Prostate gland (tissue), 2 donors: ENCODE measurements at regions not wholly inside any gene's neighbourhood (a gene's known extent, or its start where the extent isn't known, plus 50 kb on each side); places are given as distances from the start of the nearest gene placed in this dataset.

ENCODE experiments used
- CTCF ChIP-seq, 4 experiments: fragments of 200-600 bp in 2 of 4; fragments of 450-650 bp in 2 of 4; sonication (generic) in 2 of 4; IDR thresholded peaks; 1 replicate in 3 of 4; 2 replicates in 1 of 4; pipeline ENCODE4 v1.5.1; 2016 to 2019; ENCODE audit warnings: antibody characterized with exemption in 4 of 4, mild to moderate bottlenecking in 2 of 4, moderate library complexity in 2 of 4
- POLR2AphosphoS5 ChIP-seq: sonication (generic); formaldehyde crosslinking; IDR thresholded peaks from one replicate; pipeline ENCODE4 v1.6.1; 2017; ENCODE audit warnings: antibody characterized with exemption

DNA sequence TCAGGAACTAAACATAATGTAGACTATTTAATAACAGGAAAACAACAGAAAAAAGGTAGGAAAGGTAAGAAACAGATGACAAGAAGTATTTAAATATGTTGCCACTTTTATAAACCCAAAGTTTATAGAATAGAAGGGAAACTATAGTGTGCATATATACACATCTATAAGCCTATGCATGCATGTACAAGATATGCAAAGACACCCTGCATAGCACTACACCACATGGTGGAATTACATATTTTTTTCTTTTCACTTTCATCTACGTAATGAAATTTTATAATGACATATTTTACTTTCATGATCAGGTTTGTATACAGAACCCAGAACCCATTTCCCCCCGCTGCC lies 136.8 kb downstream of the MEX3B start:
- TF ChIP-seq CTCF (IDR thresholded peaks at IDR 0.05), result no peak
- TF ChIP-seq POLR2AphosphoS5, result no peak
